ENCODE measurements at regions not wholly inside any gene's neighbourhood (a gene's known extent, or its start where the extent isn't known, plus 50 kb on each side); places are given as distances from the start of the nearest gene placed in this dataset.
A peak's percentile ranks its signal among the peaks of the same experiment; 100 is the strongest.

DNA sequence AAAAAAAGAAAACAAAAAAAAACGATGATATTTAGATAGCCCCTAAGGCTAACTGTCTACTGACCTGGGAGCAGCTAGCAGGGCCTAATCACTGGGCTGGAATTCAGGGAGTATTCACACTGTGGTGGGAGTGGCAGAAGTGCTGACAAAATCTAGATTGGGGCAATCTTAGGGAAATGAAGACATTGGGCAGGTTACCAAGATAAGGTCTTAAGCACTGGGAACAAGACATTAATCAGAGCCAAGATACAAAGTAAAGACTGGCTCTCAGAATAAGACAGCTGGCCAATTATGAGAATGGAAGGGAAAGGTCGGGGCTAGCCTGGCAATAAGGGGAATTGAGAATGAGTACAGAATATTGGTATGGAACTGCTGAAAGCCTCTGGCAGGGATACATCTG is 100.2 kb upstream of the GRIA3 start:
- Mint-ChIP-seq H3K27ac (ENCODE audit: low read depth, unreplicated experiment) (peak overlapping the region; percentile 77), H3K27me3 (ENCODE audit: insufficient read depth, unreplicated experiment) (no peaks in the 10 kb centered on the region), H3K36me3 (ENCODE audit: insufficient read depth, unreplicated experiment) (peaks cover 6% of the 10 kb centered on the region), H3K9me3 (ENCODE audit: unreplicated experiment) (peaks cover 12% of the 10 kb centered on the region), H3K4me3 (ENCODE audit: unreplicated experiment) (peak overlapping the region; percentile 18), H3K4me1 (ENCODE audit: insufficient read depth, unreplicated experiment) (peaks cover 43% of the 10 kb centered on the region)
- CTCF ChIA-PET: interaction anchor here (0.6 kb wide), 1 partner anchor 135 kb away, joined by 3 read pairs; no protein-coding TSS in a partner anchor
- DNase-seq (ENCODE audit: unreplicated experiment): peak; percentile 79
- BruUV-seq (replicated peaks): no TSS peak
- TF ChIP-seq CTCF (IDR thresholded peaks at IDR 0.05; ENCODE audit: unreplicated experiment): no peak
- intact Hi-C loops (cut with micrococcal nuclease): loop anchor here (10.0 kb wide), 1 partner anchor 341 kb away; no protein-coding TSS in a partner anchor
- POLR2A ChIA-PET: interaction anchor here (0.6 kb wide), 1 partner anchor 228 kb away, joined by 3 read pairs; no protein-coding TSS in a partner anchor

DNA sequence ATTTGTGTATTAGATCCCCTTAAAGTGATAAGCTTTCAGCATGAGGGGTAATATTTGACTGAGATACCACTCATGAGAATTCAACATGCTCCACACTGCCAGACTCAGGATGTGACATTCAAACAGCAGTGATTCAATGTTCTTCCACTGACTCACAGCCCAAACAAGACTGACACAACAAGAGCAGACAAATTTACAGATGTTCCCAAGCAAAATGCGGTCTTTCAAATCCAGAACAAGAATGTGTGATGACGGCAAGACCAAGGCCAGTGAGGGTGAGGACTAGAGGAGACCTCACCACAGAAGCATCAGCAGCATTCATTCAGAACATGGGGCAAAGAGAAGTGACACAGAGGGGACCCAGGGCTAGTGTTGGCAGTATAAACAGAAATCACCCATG is 99.3 kb upstream of the GRIA3 start:
- peak; percentile 75 for DNase-seq (ENCODE audit: unreplicated experiment)
- ChIA-PET POLR2A (interaction anchor here (0.9 kb wide), 1 partner anchor 111 kb away, joined by 3 read pairs; no protein-coding TSS in a partner anchor), CTCF (no interaction called here)
- Mint-ChIP-seq H3K4me3 (ENCODE audit: unreplicated experiment) (no peak overlapping the region), H3K27ac (ENCODE audit: low read depth, unreplicated experiment) (peak overlapping the region; percentile 77), H3K9me3 (ENCODE audit: unreplicated experiment) (peaks cover 13% of the 10 kb centered on the region), H3K4me1 (ENCODE audit: insufficient read depth, unreplicated experiment) (peaks cover 43% of the 10 kb centered on the region), H3K36me3 (ENCODE audit: insufficient read depth, unreplicated experiment) (peaks cover 6% of the 10 kb centered on the region), H3K27me3 (ENCODE audit: insufficient read depth, unreplicated experiment) (no peaks in the 10 kb centered on the region)
- intact Hi-C loops (cut with micrococcal nuclease): loop anchor here (10.0 kb wide), 1 partner anchor 340 kb away; no protein-coding TSS in a partner anchor
- TF ChIP-seq CTCF (IDR thresholded peaks at IDR 0.05; ENCODE audit: unreplicated experiment): no peak
- no TSS peak for BruUV-seq (replicated peaks)

DNA sequence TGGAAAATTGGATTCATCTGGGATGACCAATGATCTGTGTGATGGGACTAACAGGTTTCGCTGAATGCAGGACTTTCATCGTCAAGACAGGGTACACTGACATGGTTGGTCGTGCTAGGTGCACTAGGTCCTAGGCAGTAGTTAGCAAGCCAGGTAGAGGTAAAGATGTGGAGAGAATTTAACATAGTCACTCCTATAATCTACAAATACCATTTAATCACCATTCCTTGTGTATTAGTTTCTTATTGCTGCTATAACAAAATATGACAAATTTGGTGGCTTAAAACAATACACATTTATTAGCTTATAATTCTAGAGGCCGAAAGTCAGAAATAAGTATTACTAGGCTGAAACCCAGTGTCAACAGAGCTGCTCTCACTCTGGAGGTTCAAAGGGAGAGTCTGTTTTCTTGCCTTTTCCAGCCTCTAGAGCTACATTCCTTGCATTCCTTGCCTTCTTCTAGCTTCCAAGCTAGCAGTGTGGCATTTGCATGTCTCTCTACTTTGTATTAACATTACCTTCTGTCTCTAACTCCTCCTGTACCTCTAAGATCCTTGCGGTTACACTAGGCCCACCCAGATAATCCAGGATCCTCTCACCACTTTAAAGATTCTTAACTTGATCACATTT is 98.7 kb upstream of the GRIA3 start:
- peak overlapping the region; percentile 77 for H3K27ac Mint-ChIP-seq (ENCODE audit: low read depth, unreplicated experiment)
- no peak for DNase-seq (ENCODE audit: unreplicated experiment)
- no TSS peak for BruUV-seq (replicated peaks)

More for the DNA sequence above, 98.7 kb upstream of the GRIA3 start:
- Mint-ChIP-seq H3K4me1 (ENCODE audit: insufficient read depth, unreplicated experiment) (peaks cover 43% of the 10 kb centered on the region), H3K4me3 (ENCODE audit: unreplicated experiment) (no peak overlapping the region), H3K9me3 (ENCODE audit: unreplicated experiment) (peaks cover 19% of the 10 kb centered on the region), H3K27me3 (ENCODE audit: insufficient read depth, unreplicated experiment) (no peaks in the 10 kb centered on the region), H3K36me3 (ENCODE audit: insufficient read depth, unreplicated experiment) (peaks cover 6% of the 10 kb centered on the region)
- ChIA-PET POLR2A (interaction anchor here (0.9 kb wide), 1 partner anchor 110 kb away, joined by 3 read pairs; no protein-coding TSS in a partner anchor), CTCF (no interaction called here)
- intact Hi-C loops (cut with micrococcal nuclease): loop anchor here (10.0 kb wide), 1 partner anchor 339 kb away; no protein-coding TSS in a partner anchor
- TF ChIP-seq CTCF (IDR thresholded peaks at IDR 0.05; ENCODE audit: unreplicated experiment): no peak
